K562 (cell line): ENCODE measurements at regions not wholly inside any gene's neighbourhood (a gene's known extent, or its start where the extent isn't known, plus 50 kb on each side); places are given as distances from the start of the nearest gene placed in this dataset.

Source experiments
- ATAC-seq: fragments of 200-7000 bp; cut with Tn5 transposase; 3 replicates; pipeline ENCODE4 v1.9.1; 2020; ENCODE audit warnings: moderate library complexity
- BruUV-seq: library from RNA; stranded (reverse); fragments of 400-500 nt; replicated peaks from 2 replicates; lab custom pipeline; 2021; lab: Mats Ljungman, UMichigan
- CTCF ChIA-PET: fragments of 300-600 bp; formaldehyde crosslinking; extraction: SDS; loops from one replicate; lab custom pipeline; 2021; ENCODE audit warnings: low intra/inter-chr PET ratio; lab: Yijun Ruan, JAX
- POLR2A ChIA-PET: fragments of 300-600, 350-650 bp; sonication (Branson Sonifier 250); formaldehyde crosslinking; extraction: SDS; loops from one replicate; lab custom pipeline; 2021; ENCODE audit warnings: antibody characterized with exemption, inconsistent platforms; lab: Yijun Ruan, JAX
- DNase-seq, 4 experiments: peaks; one replicate each; pipeline versions ENCODE4 v3.0.0 to v3.0.0-alpha.2; 2011 to 2018; ENCODE audit warnings: low spot score in 3 of 4, mixed read lengths in 3 of 4; ENCODE audit errors: extremely low read depth in 1 of 4
- FAIRE-seq: peaks from 2 replicates; lab custom pipeline; 2011; peaks lifted over from hg19 to GRCh38; lab: Jason Lieb, UNC
- H2AFZ ChIP-seq: 2 replicates; pipeline ENCODE4 v1.6.0; 2011; ENCODE audit warnings: low read depth, low read length, control low read depth, inconsistent platforms
- H3K27ac ChIP-seq: fragments of 200-600 bp; 3 replicates; pipeline ENCODE4 v1.8.0; 2011; ENCODE audit warnings: low read depth, mild to moderate bottlenecking, control low read depth, inconsistent platforms, low read length, moderate library complexity, mixed read lengths; ENCODE audit errors: extremely low read depth
- H3K27me3 ChIP-seq, 2 experiments: fragments of 300-600 bp in 1 of 2; 2 replicates in 1 of 2; 3 replicates in 1 of 2; pipeline versions ENCODE4 v1.6.0 to v1.8.0; 2011; ENCODE audit warnings: inconsistent platforms in 2 of 2, low read length in 2 of 2, mild to moderate bottlenecking in 1 of 2, mixed read lengths in 1 of 2, moderate library complexity in 1 of 2; ENCODE audit not compliant: control insufficient read depth in 2 of 2, insufficient read depth in 2 of 2
- H3K36me3 ChIP-seq: fragments of 300-600 bp; 3 replicates; pipeline ENCODE4 v1.8.0; 2011; ENCODE audit warnings: mild to moderate bottlenecking, low read length, inconsistent platforms; ENCODE audit not compliant: control insufficient read depth, insufficient read depth
- H3K4me1 ChIP-seq, 2 experiments: fragments of 200-600 bp in 1 of 2; replicated peaks in 1 of 2; 2 replicates in 1 of 2; 3 replicates in 1 of 2; pipeline versions ENCODE4 v1.5.1 to v1.8.0; 2011; ENCODE audit warnings: inconsistent platforms in 2 of 2, low read length in 2 of 2, mild to moderate bottlenecking in 1 of 2, mixed read lengths in 1 of 2, moderate library complexity in 1 of 2; ENCODE audit not compliant: control insufficient read depth in 2 of 2, insufficient read depth in 2 of 2
- H3K4me2 ChIP-seq: 2 replicates; pipeline ENCODE4 v1.6.1; 2011; ENCODE audit warnings: low read length, control low read depth, inconsistent platforms, mixed read lengths; ENCODE audit not compliant: insufficient read depth
- H3K4me3 ChIP-seq: fragments of 200-600 bp; sonication (generic), shearing (Covaris generic); 2 replicates; pipeline ENCODE4 v1.5.1; 2016; ENCODE audit warnings: control low read depth, inconsistent platforms
- H3K79me2 ChIP-seq: fragments of 200-600 bp; 3 replicates; pipeline ENCODE4 v1.8.0; 2011; ENCODE audit warnings: low read length, inconsistent platforms; ENCODE audit not compliant: control insufficient read depth, insufficient read depth
- H3K9ac ChIP-seq, 2 experiments: 2 replicates each; pipeline versions ENCODE4 v1.6.0 to v1.6.1; 2011; ENCODE audit warnings: low read depth in 2 of 2, low read length in 2 of 2, control low read depth in 1 of 2, inconsistent platforms in 1 of 2, mild to moderate bottlenecking in 1 of 2, mixed read lengths in 1 of 2; ENCODE audit not compliant: insufficient read depth in 1 of 2
- H3K9me1 ChIP-seq: one replicate; pipeline ENCODE4 v1.6.0; 2011; ENCODE audit warnings: inconsistent platforms, mild to moderate bottlenecking, low read length, moderate library complexity; ENCODE audit not compliant: control insufficient read depth, insufficient read depth
- H3K9me3 ChIP-seq: replicated peaks from 2 replicates; pipeline ENCODE4 v1.5.1; 2011; ENCODE audit warnings: low read depth, low read length, inconsistent platforms; ENCODE audit not compliant: control insufficient read depth, insufficient read depth
- H4K20me1 ChIP-seq: replicated peaks from 2 replicates; pipeline ENCODE4 v1.6.1; 2011; ENCODE audit warnings: low read length, inconsistent platforms, mixed read lengths; ENCODE audit not compliant: control insufficient read depth, insufficient read depth
- EP300 ChIP-seq: IDR thresholded peaks from 2 replicates; pipeline ENCODE4 v1.6.1; 2012; ENCODE audit warnings: low read length, improper control_type of control experiment
- HSF4 ChIP-seq: fragments of 250-450 bp; sonication (Bioruptor Pico); IDR thresholded peaks from 2 replicates; pipeline ENCODE4 v2.1.2; 2022; ENCODE audit warnings: mild to moderate bottlenecking, moderate library complexity, borderline replicate concordance
- NCOA4 ChIP-seq: fragments of 450-650 bp; IDR thresholded peaks from 2 replicates; pipeline ENCODE4 v1.6.1; 2018; ENCODE audit warnings: mild to moderate bottlenecking; ENCODE audit not compliant: partially characterized antibody
- NR1H2 ChIP-seq: sonication (generic); formaldehyde crosslinking; IDR thresholded peaks from 2 replicates; pipeline ENCODE4 v1.4.0; 2020; ENCODE audit warnings: mild to moderate bottlenecking, missing genetic modification reagents
- ZBED1 ChIP-seq: IDR thresholded peaks from 2 replicates; pipeline ENCODE4 v1.6.1; 2014
- ZNF140 ChIP-seq: fragments of 250-450 bp; sonication (Bioruptor Pico); IDR thresholded peaks from 2 replicates; pipeline ENCODE4 v1.8.0; 2021; ENCODE audit warnings: moderate library complexity, mild to moderate bottlenecking, inconsistent platforms
- ZNF780A ChIP-seq: fragments of 250-450 bp; sonication (Bioruptor Pico); IDR thresholded peaks from 2 replicates; pipeline ENCODE4 v1.5.0; 2021; ENCODE audit warnings: mild to moderate bottlenecking
- in situ Hi-C: fragments of 300-500 bp; cut with MboI; formaldehyde crosslinking; loops from 4 replicates; pipeline ENCODE4 v1.15.0; 2018; ENCODE audit warnings: inconsistent platforms, mixed read lengths
- intact Hi-C: fragments of 100-400 bp; cut with micrococcal nuclease; formaldehyde crosslinking; loops from 2 replicates; pipeline ENCODE4 v1.14.2; 2022
- TF ChIP-seq, protein P1 (sequence below): sonication (generic); formaldehyde crosslinking; IDR thresholded peaks from 2 replicates; pipeline ENCODE4 v1.8.0; 2022; ENCODE audit warnings: mild to moderate bottlenecking, missing genetic modification reagents
- TF ChIP-seq, protein P2 (sequence below): fragments of 250-450 bp; sonication (Bioruptor Pico); IDR thresholded peaks from 2 replicates; pipeline ENCODE4 v1.5.0; 2020; ENCODE audit warnings: mild to moderate bottlenecking, borderline replicate concordance
- TF ChIP-seq, protein P3 (sequence below), 2 experiments: fragments of 450-650 bp; IDR thresholded peaks; 2 replicates each; pipeline ENCODE4 v1.6.1; 2016

DNA sequence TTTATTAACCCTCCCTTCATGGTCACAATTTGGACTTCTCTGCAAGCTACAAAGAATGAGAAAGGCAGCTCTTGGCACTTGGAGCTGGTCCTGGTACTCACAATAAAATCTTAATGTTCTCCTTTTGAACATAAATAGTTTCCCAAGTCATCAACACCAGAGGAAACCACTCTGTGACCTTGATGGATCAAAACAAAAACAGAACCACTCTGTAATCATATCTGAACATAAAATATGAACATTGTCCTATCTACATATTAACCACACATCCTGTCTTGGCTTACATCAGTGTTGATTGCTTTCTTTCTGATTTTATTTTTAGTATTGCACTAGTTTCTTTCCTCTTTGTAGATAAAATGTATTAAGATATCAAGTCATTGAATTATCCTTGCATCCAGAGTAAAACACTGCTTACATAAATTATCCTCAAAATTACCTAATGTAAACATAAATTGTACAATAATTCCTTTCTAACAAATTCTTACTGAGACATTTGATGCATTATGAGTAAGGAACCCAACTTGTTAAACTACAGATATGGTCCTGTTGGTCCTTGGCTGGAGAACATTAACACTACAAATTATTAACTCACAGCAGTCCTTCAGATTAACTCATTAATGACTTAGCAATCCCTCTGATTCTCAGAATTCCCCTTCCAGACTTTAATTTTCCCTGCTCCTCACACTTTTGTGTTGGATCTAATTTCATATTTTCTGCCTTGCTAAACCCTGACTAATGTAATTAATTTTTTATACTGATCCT is 860.5 kb downstream of the DIPK2A start:
- ATAC-seq (no peak), DNase-seq (no peak), FAIRE-seq (no peak)
- Histone ChIP-seq H3K4me2 (no peak overlapping the region), H4K20me1 (no peaks in the 10 kb centered on the region), H3K4me3 (no peak overlapping the region), H3K4me1 (no peaks in the 10 kb centered on the region), H3K79me2 (no peaks in the 10 kb centered on the region), H3K36me3 (no peaks in the 10 kb centered on the region), H3K9me3 (no peaks in the 10 kb centered on the region), H3K27ac (no peak overlapping the region), H3K9me1 (no peaks in the 10 kb centered on the region), H2AFZ (no peak overlapping the region), H3K27me3 (no peaks in the 10 kb centered on the region), H3K9ac (no peak overlapping the region)
- ChIA-PET CTCF (no interaction called here), POLR2A (no interaction called here)
- TF ChIP-seq NR1H2 (CRISPR knock-in tag) (no peak), HSF4 (CRISPR knock-in tag) (no peak), ZBED1 (no peak), EP300 (no peak), NCOA4 (no peak), ZNF140 (CRISPR knock-in tag) (no peak), ZNF780A (no peak)
- TF ChIP-seq, protein P1, sequence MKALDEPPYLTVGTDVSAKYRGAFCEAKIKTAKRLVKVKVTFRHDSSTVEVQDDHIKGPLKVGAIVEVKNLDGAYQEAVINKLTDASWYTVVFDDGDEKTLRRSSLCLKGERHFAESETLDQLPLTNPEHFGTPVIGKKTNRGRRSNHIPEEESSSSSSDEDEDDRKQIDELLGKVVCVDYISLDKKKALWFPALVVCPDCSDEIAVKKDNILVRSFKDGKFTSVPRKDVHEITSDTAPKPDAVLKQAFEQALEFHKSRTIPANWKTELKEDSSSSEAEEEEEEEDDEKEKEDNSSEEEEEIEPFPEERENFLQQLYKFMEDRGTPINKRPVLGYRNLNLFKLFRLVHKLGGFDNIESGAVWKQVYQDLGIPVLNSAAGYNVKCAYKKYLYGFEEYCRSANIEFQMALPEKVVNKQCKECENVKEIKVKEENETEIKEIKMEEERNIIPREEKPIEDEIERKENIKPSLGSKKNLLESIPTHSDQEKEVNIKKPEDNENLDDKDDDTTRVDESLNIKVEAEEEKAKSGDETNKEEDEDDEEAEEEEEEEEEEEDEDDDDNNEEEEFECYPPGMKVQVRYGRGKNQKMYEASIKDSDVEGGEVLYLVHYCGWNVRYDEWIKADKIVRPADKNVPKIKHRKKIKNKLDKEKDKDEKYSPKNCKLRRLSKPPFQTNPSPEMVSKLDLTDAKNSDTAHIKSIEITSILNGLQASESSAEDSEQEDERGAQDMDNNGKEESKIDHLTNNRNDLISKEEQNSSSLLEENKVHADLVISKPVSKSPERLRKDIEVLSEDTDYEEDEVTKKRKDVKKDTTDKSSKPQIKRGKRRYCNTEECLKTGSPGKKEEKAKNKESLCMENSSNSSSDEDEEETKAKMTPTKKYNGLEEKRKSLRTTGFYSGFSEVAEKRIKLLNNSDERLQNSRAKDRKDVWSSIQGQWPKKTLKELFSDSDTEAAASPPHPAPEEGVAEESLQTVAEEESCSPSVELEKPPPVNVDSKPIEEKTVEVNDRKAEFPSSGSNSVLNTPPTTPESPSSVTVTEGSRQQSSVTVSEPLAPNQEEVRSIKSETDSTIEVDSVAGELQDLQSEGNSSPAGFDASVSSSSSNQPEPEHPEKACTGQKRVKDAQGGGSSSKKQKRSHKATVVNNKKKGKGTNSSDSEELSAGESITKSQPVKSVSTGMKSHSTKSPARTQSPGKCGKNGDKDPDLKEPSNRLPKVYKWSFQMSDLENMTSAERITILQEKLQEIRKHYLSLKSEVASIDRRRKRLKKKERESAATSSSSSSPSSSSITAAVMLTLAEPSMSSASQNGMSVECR (CRISPR knock-in tag): no peak
- TF ChIP-seq, protein P2, sequence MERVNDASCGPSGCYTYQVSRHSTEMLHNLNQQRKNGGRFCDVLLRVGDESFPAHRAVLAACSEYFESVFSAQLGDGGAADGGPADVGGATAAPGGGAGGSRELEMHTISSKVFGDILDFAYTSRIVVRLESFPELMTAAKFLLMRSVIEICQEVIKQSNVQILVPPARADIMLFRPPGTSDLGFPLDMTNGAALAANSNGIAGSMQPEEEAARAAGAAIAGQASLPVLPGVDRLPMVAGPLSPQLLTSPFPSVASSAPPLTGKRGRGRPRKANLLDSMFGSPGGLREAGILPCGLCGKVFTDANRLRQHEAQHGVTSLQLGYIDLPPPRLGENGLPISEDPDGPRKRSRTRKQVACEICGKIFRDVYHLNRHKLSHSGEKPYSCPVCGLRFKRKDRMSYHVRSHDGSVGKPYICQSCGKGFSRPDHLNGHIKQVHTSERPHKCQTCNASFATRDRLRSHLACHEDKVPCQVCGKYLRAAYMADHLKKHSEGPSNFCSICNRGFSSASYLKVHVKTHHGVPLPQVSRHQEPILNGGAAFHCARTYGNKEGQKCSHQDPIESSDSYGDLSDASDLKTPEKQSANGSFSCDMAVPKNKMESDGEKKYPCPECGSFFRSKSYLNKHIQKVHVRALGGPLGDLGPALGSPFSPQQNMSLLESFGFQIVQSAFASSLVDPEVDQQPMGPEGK (CRISPR knock-in tag): no peak
- TF ChIP-seq, protein P3, sequence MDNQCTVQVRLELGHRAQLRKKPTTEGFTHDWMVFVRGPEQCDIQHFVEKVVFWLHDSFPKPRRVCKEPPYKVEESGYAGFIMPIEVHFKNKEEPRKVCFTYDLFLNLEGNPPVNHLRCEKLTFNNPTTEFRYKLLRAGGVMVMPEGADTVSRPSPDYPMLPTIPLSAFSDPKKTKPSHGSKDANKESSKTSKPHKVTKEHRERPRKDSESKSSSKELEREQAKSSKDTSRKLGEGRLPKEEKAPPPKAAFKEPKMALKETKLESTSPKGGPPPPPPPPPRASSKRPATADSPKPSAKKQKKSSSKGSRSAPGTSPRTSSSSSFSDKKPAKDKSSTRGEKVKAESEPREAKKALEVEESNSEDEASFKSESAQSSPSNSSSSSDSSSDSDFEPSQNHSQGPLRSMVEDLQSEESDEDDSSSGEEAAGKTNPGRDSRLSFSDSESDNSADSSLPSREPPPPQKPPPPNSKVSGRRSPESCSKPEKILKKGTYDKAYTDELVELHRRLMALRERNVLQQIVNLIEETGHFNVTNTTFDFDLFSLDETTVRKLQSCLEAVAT (IDR thresholded peaks at IDR 0.05): no peak
- in situ Hi-C loops (no loop called here), intact Hi-C loops (no loop called here)
- BruUV-seq: no TSS peak
